Gastroesophageal sphincter (tissue), 3 donors: ENCODE measurements at regions not wholly inside any gene's neighbourhood (a gene's known extent, or its start where the extent isn't known, plus 50 kb on each side); places are given as distances from the start of the nearest gene placed in this dataset.

Source experiments
- CTCF ChIP-seq, 4 experiments: fragments of 200-600 bp in 2 of 4; fragments of 450-650 bp in 2 of 4; sonication (generic) in 1 of 4; IDR thresholded peaks; one replicate each; pipeline ENCODE4 v1.5.1; 2017 to 2019; ENCODE audit warnings: antibody characterized with exemption in 4 of 4, mild to moderate bottlenecking in 2 of 4, moderate library complexity in 2 of 4
- POLR2A ChIP-seq, 2 donors: fragments of 450-650 bp; IDR thresholded peaks; one replicate each; pipeline ENCODE4 v1.6.1; 2017; ENCODE audit warnings: antibody characterized with exemption in 2 of 2, mild to moderate bottlenecking in 2 of 2, moderate library complexity in 1 of 2
- POLR2AphosphoS5 ChIP-seq: sonication (generic); formaldehyde crosslinking; IDR thresholded peaks from one replicate; pipeline ENCODE4 v1.6.1; 2017; ENCODE audit warnings: antibody characterized with exemption

DNA sequence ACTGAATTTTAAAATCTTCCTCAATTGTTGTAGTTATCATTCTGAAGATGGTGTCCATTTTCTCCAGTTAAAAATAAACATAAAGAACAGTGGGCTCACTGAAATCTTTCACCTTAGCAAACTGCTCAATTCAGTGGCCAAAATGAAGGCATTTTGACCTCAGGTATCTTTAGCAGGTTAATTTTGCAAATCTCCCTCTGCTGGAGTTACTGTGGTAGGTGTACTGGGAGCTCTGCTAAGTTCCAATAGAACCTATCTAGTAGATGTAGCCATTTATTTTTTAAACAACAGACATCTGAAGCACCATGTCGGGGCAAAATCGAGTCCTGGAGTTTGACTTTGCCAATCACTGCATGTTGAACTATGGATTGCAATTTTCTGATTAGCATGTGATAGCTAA, 177.1 kb downstream of the IRS1 start:
- TF ChIP-seq CTCF (IDR thresholded peaks at IDR 0.05) = peak in 1 of 4 experiments; percentile 11
- TF ChIP-seq POLR2A (IDR thresholded peaks at IDR 0.05) = no peak
- no peak for TF ChIP-seq POLR2AphosphoS5
